ENCODE measurements at regions not wholly inside any gene's neighbourhood (a gene's known extent, or its start where the extent isn't known, plus 50 kb on each side); places are given as distances from the start of the nearest gene placed in this dataset.
A peak's percentile ranks its signal among the peaks of the same experiment; 100 is the strongest.

GRCh38 chr9:90088856-90089255 lies 484.0 kb downstream of the GADD45G start:
- DNase-seq (ENCODE audit: low read depth in 3 of 3) = no peak

GRCh38 chr9:90090997-90091396 lies 486.2 kb downstream of the GADD45G start:
- no peak for DNase-seq (ENCODE audit: low read depth in 3 of 3)

- DNase-seq (ENCODE audit: low read depth in 3 of 3) = no peak
Measured at GRCh38 chr9:90092508-90092907, 487.7 kb downstream of the GADD45G start.

GRCh38 chr9:90095682-90096081 lies 490.9 kb downstream of the GADD45G start:
- no peak for DNase-seq (ENCODE audit: low read depth in 3 of 3)

- DNase-seq (ENCODE audit: low read depth in 3 of 3) = no peak
Measured at GRCh38 chr9:90097237-90097636, 492.4 kb downstream of the GADD45G start.

GRCh38 chr9:90098408-90098807 lies 493.6 kb downstream of the GADD45G start:
- DNase-seq (ENCODE audit: low read depth in 3 of 3) = no peak

DNA sequence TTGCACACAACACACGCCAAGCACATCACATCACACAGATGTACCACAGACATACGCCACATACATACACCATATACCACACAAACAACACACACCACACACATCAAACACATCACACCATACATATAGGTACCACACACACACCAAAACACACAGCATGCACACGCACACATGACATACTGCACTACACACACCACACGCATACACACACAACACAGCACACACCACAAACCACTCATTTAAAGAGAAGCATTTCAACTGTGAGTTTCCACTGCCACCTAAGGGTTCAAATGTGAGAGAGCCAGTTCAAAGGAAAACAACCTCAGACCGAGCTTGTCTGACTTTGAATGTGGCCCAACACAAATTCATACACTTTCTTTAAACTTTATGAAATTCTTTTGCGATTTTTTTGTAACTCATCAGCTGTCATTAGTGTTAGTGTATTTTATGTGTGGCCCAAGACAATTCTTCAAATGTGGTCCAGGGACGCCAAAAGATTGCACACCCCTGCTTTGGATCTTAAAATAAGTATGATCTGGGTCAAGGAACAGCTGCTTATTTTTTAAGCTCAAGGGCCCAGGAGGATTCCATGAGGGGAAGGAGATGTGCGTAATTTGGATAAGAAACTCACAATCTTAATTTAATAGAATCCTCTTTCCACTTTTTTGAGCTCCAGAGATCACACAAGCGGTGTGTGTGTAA lies 494.6 kb downstream of the GADD45G start:
- DNase-seq (ENCODE audit: low read depth in 3 of 3) = no peak

- no peak for DNase-seq (ENCODE audit: low read depth in 3 of 3)
Measured at GRCh38 chr9:90100014-90100413, 495.2 kb downstream of the GADD45G start.

GRCh38 chr9:90102292-90102901 lies 497.6 kb downstream of the GADD45G start:
- DNase-seq (ENCODE audit: low read depth in 3 of 3) = peak; percentile 38 to 60 (median 58)

DNA sequence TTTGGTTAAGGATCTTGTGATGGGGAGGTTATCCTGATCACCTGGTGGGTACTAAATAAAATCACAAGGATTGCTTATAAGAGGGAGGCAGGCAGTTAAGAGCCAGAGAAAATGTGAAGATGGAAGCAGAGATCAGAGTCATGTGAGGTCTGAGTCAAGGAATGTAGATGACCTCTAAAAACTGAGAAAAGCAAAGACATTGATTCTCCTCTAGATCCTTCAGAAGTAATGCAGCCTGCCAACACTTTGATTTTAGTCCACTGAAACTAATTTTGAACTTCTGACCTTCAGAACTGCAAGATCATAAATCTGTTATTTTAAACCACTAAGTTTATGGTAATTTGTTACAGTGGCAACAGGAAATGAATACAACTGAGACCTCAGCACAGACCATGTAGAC lies 499.0 kb downstream of the GADD45G start:
- DNase-seq (ENCODE audit: low read depth in 3 of 3) = no peak

GRCh38 chr9:90105773-90106172 lies 501.0 kb downstream of the GADD45G start:
- DNase-seq (ENCODE audit: low read depth in 3 of 3) = no peak

DNA sequence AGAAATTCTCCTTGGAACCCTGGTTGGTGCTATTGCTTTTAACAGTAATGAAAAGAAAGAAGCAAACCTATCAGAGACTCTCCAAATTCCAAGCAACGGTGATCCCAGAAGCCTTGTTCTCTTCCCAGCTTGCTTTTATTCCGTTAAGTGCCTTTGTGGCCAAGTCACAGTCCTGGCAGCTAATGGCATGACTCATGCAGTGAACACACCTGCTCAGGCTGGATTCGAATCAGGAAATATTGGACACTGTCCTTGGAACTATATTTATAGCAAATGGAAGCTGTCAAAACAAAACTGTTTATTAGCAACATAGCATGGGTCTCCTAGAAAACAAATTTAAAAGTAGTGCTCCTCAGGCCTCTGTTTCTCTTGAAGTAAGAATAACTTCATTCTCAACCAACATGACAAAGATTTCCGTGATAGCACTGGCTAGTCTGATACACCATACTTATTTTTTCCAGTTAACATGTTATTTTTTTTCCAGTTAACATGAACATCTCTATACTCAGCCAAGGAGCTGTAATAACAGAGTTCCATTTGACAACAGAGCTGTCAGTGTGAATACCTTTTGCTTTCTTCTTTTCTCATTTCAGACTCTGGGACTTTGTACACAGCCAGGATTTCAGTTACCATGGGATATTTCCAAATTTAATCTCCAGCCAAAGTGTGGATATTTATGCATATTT lies 502.4 kb downstream of the GADD45G start:
- DNase-seq (ENCODE audit: low read depth in 3 of 3) = no peak

GRCh38 chr9:90107726-90108655 lies 503.2 kb downstream of the GADD45G start:
- DNase-seq (ENCODE audit: low read depth in 3 of 3) = no peak

DNA sequence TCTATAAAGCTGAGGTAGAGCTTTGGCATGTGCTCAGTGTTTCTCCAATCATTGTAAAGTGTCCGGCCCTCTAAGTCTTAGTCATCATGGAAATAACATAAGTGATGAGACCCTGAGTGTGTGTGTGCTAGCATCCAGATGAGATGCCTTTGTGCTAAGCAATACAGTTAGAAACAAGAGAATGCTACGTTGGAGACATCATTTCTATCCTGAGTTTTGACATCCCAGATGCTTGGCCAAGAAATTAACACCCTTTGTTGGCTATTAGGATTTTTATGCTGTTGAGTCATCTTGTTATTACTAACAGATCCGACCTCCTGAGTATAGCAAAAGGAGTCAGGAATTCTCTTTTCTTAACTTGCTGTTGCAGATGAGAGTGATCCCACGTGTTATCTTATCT lies 508.0 kb downstream of the GADD45G start:
- no peak for DNase-seq (ENCODE audit: low read depth in 3 of 3)

DNA sequence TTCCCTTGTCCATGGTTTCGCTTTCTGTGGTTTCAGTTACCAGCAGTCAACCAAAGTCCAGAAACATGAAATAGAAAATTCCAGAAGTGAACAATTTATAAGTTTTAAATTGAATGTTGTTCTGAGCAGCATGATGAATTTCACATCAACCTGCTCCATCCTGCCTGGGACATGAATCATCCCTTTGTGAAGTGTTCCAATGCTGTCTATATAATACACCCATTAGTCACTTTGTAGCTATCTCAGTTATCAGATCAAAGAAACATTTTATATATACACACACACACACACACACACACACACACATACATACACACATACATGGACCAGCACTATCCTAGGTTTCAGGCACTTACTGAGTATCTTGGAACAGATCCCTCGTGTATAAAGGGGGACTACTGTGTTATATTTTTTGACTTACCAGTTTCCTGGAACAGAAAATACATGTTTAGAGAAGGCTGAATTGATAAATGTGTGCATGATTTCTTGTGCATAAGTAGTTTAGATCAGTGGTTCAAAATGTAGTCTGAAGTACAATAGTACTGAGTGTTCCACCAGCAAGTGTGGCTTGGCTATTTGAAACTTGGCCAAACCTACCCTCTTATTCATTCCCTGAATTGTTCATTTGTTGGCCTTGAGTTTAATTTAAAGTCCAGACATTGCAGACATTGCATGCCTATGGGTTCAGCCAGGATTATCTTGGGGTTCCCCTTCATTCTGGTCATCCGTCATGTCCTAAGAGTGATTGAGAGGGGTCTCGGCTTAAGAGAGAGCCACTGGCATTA lies 510.0 kb downstream of the GADD45G start:
- no peak for DNase-seq (ENCODE audit: low read depth in 3 of 3)

DNA sequence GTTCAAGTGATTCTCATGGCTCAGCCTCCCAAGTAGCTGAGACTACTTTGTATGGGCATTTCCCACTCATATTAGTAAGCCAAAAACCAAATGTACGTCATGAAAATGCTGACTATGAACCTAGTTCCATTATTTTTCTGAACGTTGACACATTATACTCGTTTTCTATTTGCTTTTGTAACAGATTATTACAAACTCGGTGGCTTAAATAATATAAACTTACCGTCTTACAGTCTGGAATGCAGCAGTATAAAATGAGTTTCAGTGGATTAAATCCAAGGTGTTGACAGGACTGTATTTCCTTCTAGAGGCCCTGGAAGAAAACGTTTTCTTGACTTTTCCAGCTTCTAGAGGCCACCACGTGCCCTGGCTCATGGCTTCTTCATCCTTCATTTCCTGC lies 517.0 kb downstream of the GADD45G start:
- DNase-seq (ENCODE audit: low read depth in 3 of 3) = no peak

- no peak for DNase-seq (ENCODE audit: low read depth in 3 of 3)
Measured at GRCh38 chr9:90124961-90125360, 517.7 kb downstream of the DIRAS2 start.

DNA sequence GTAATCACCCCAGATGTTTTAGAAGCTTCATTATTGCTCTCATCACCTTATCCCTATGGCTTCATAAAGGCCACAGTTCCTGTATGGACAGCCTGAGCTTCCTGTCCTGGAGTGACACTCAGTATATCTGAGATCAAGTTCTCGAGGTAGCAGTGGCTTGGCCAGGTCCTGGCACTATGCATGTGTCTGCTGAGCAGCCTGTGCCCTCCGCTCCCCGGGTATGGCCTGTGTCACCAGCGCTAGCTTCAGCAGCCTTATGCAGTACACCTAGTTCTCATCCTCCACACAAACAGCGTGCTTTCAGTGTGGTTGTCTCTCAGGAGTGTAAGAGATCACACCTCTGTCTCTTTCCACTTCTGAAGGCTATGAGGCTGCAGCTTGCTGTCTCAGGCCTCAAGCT lies 514.7 kb downstream of the DIRAS2 start:
- DNase-seq (ENCODE audit: low read depth in 3 of 3) = no peak

GRCh38 chr9:90128587-90129190 lies 513.9 kb downstream of the DIRAS2 start:
- no peak for DNase-seq (ENCODE audit: low read depth in 3 of 3)

GRCh38 chr9:90129446-90129845 lies 513.2 kb downstream of the DIRAS2 start:
- no peak for DNase-seq (ENCODE audit: low read depth in 3 of 3)

DNA sequence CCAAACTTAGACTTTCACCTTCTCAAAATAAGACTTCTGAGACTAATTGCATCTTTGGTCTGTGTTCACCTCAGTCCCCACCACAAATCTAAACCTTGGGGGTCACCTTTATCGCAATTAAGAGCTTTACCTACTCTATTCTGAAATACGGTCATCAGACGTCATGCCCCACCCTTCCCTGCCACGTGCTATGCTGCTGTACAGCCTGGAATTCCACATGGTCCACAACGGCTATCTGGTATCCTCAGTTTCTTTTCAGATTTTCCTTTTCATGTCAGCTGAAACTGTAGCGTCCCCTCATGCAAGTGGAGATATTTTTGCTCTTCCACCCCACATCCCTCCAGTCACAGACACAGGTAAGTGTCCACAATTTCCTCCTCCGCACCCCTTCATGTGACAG lies 511.1 kb downstream of the DIRAS2 start:
- no peak for DNase-seq (ENCODE audit: low read depth in 3 of 3)

Data from stimulated activated CD4-positive, alpha-beta T cell treated with anti-CD3 and anti-CD28 coated beads, TNF-alpha, amount 100 ng/mL, for 4 hours (primary cell).